Stimulated activated CD8-positive, alpha-beta memory T cell treated with anti-CD3 and anti-CD28 coated beads, Interleukin-7, amount 100 ng/mL, for 48 hours (primary cell): ENCODE measurements at regions not wholly inside any gene's neighbourhood (a gene's known extent, or its start where the extent isn't known, plus 50 kb on each side); places are given as distances from the start of the nearest gene placed in this dataset.

ENCODE experiments used
- DNase-seq, 2 donors: peaks; one replicate each; pipeline ENCODE4 v3.0.0-alpha.2; 2020; ENCODE audit warnings: low read depth in 1 of 2; ENCODE audit errors: extremely low read depth in 1 of 2

GRCh38 chr12:25712169-25712568 lies 159.1 kb upstream of the LMNTD1 start:
- no peak for DNase-seq

- DNase-seq, result no peak
Measured at GRCh38 chr12:25713264-25713663, 160.2 kb upstream of the LMNTD1 start.

GRCh38 chr12:25714198-25714984 lies 161.3 kb upstream of the LMNTD1 start:
- DNase-seq, result no peak

GRCh38 chr12:25715102-25715501 lies 162.0 kb upstream of the LMNTD1 start:
- no peak for DNase-seq

- DNase-seq, result no peak
Measured at GRCh38 chr12:25716842-25717241, 163.8 kb upstream of the LMNTD1 start.

- no peak for DNase-seq
Measured at GRCh38 chr12:25717552-25717951, 164.5 kb upstream of the LMNTD1 start.

GRCh38 chr12:25718081-25718731 lies 165.1 kb upstream of the LMNTD1 start:
- no peak for DNase-seq

GRCh38 chr12:25719505-25719904 lies 166.4 kb upstream of the LMNTD1 start:
- DNase-seq, result no peak

- DNase-seq, result no peak
Measured at GRCh38 chr12:25723336-25723735, 170.3 kb upstream of the LMNTD1 start.

GRCh38 chr12:25723921-25724491 lies 170.9 kb upstream of the LMNTD1 start:
- DNase-seq, result no peak

GRCh38 chr12:25725470-25725869 lies 172.4 kb upstream of the LMNTD1 start:
- DNase-seq, result no peak

- no peak for DNase-seq
Measured at GRCh38 chr12:25725931-25726330, 172.8 kb upstream of the LMNTD1 start.

GRCh38 chr12:25728056-25728595 lies 175.0 kb upstream of the LMNTD1 start:
- DNase-seq, result no peak

- DNase-seq, result no peak
Measured at GRCh38 chr12:25730489-25731349, 177.6 kb upstream of the LMNTD1 start.

- no peak for DNase-seq
Measured at GRCh38 chr12:25733541-25733940, 180.5 kb upstream of the LMNTD1 start.

GRCh38 chr12:25734529-25735180 lies 181.6 kb upstream of the LMNTD1 start:
- DNase-seq, result no peak

GRCh38 chr12:25740617-25741016 lies 187.5 kb upstream of the LMNTD1 start:
- DNase-seq, result no peak

- DNase-seq, result no peak
Measured at GRCh38 chr12:25741917-25742316, 188.8 kb upstream of the LMNTD1 start.

- DNase-seq, result no peak
Measured at GRCh38 chr12:25743679-25744215, 190.7 kb upstream of the LMNTD1 start.

- DNase-seq, result no peak
Measured at GRCh38 chr12:25744313-25744712, 191.2 kb upstream of the LMNTD1 start.
